Breast epithelium (tissue), 3 donors: ENCODE measurements at regions not wholly inside any gene's neighbourhood (a gene's known extent, or its start where the extent isn't known, plus 50 kb on each side); places are given as distances from the start of the nearest gene placed in this dataset.

ENCODE experiments used
- POLR2A ChIP-seq: fragments of 450-650 bp; IDR thresholded peaks from one replicate; pipeline ENCODE4 v1.6.1; 2016; ENCODE audit warnings: antibody characterized with exemption, mild to moderate bottlenecking, moderate library complexity
- POLR2AphosphoS5 ChIP-seq, 3 donors: sonication (generic); formaldehyde crosslinking; IDR thresholded peaks; one replicate each; pipeline ENCODE4 v1.6.1; 2017; ENCODE audit warnings: antibody characterized with exemption in 3 of 3
- TF ChIP-seq, protein P1 (sequence below), 3 donors: fragments of 450-650 bp; IDR thresholded peaks; one replicate each; pipeline ENCODE4 v1.5.1; 2016 to 2017; ENCODE audit warnings: antibody characterized with exemption in 3 of 3, mild to moderate bottlenecking in 3 of 3, moderate library complexity in 3 of 3

DNA sequence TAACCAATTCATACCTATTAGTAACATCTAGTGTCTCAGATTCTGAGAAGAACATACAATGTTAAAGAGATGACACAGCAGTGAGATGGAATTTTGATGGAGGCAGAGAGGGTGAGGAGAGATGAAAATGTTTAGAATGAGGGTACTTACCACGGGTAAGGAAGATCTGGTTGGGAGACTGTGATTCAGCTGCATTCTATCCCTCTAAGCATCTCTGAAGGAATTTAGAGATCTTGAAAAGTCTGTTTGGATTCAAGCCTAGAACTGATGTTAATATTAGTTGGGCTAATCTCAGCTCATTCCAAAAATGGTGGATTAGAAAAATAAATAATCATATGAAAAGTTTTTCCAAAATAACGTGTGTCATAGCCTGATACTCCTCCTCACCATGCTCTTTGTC is 191.5 kb upstream of the CLINT1 start:
- TF ChIP-seq POLR2A (no peak), POLR2AphosphoS5 (IDR thresholded peaks at IDR 0.05) (no peak)
- TF ChIP-seq, protein P1, sequence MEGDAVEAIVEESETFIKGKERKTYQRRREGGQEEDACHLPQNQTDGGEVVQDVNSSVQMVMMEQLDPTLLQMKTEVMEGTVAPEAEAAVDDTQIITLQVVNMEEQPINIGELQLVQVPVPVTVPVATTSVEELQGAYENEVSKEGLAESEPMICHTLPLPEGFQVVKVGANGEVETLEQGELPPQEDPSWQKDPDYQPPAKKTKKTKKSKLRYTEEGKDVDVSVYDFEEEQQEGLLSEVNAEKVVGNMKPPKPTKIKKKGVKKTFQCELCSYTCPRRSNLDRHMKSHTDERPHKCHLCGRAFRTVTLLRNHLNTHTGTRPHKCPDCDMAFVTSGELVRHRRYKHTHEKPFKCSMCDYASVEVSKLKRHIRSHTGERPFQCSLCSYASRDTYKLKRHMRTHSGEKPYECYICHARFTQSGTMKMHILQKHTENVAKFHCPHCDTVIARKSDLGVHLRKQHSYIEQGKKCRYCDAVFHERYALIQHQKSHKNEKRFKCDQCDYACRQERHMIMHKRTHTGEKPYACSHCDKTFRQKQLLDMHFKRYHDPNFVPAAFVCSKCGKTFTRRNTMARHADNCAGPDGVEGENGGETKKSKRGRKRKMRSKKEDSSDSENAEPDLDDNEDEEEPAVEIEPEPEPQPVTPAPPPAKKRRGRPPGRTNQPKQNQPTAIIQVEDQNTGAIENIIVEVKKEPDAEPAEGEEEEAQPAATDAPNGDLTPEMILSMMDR (IDR thresholded peaks at IDR 0.05): no peak
